ENCODE measurements at regions not wholly inside any gene's neighbourhood (a gene's known extent, or its start where the extent isn't known, plus 50 kb on each side); places are given as distances from the start of the nearest gene placed in this dataset.
A peak's percentile ranks its signal among the peaks of the same experiment; 100 is the strongest.

- Histone ChIP-seq H3K27ac (no peak overlapping the region), H3K27me3 (peaks cover 0 to 61% (median 15%) of the 10 kb centered on the region in 9 donors), H3K9me3 (no peaks in the 10 kb centered on the region), H3K4me1 (peaks cover 0 to 6% (median 0%) of the 10 kb centered on the region in 12 donors), H3K4me3 (no peak overlapping the region), H3K36me3 (no peaks in the 10 kb centered on the region)
- ATAC-seq (no peak), DNase-seq (no peak)
- intact Hi-C loops (cut with DNase I): no loop called here
- 58 to 65% (median 62%) methylated on average over 11 of the region's 11 CpGs for WGBS, 4 donors
- TF ChIP-seq POLR2A (IDR thresholded peaks at IDR 0.05) (no peak), CTCF (IDR thresholded peaks at IDR 0.05) (no peak)
Measured at GRCh38 chr1:36731226-36732014, 248.7 kb upstream of the CSF3R start.

- H3K9me3 ChIP-seq: no peaks in the 10 kb centered on the region
- intact Hi-C loops (cut with DNase I): no loop called here
- WGBS, 4 donors: 79 to 100% (median 87%) methylated on average over 2 of the region's 2 CpGs
- no peak for ATAC-seq
- no peak overlapping the region for H3K27ac ChIP-seq
- no peak for DNase-seq
- H3K27me3 ChIP-seq: peaks cover 0 to 58% (median 10%) of the 10 kb centered on the region in 9 donors
- peaks cover 0 to 6% (median 0%) of the 10 kb centered on the region in 12 donors for H3K4me1 ChIP-seq
- no peak overlapping the region for H3K4me3 ChIP-seq
- no peaks in the 10 kb centered on the region for H3K36me3 ChIP-seq
- TF ChIP-seq POLR2A (IDR thresholded peaks at IDR 0.05) (no peak), CTCF (IDR thresholded peaks at IDR 0.05) (no peak)
Measured at GRCh38 chr1:36730599-36730998, 247.9 kb upstream of the CSF3R start.

GRCh38 chr1:36729716-36730510 is 247.2 kb upstream of the CSF3R start:
- H3K4me3 ChIP-seq: no peak overlapping the region
- peaks cover 0 to 6% (median 0%) of the 10 kb centered on the region in 12 donors for H3K4me1 ChIP-seq
- ATAC-seq: no peak
- no peaks in the 10 kb centered on the region for H3K9me3 ChIP-seq
- intact Hi-C loops (cut with DNase I): no loop called here
- TF ChIP-seq POLR2A (IDR thresholded peaks at IDR 0.05) (no peak), CTCF (IDR thresholded peaks at IDR 0.05) (no peak)
- no peak for DNase-seq
- WGBS, 4 donors: 72 to 77% (median 74%) methylated on average over 7 to 12 of the region's 12 CpGs
- H3K27me3 ChIP-seq: peaks cover 0 to 51% (median 4%) of the 10 kb centered on the region in 9 donors
- no peak overlapping the region for H3K27ac ChIP-seq
- H3K36me3 ChIP-seq: no peaks in the 10 kb centered on the region

- no peaks in the 10 kb centered on the region for H3K36me3 ChIP-seq
- ATAC-seq (peak in 2 of 4 donors; percentile 34 to 46), DNase-seq (no peak)
- H3K27ac ChIP-seq: no peak overlapping the region
- H3K27me3 ChIP-seq: peaks cover 0 to 45% (median 2%) of the 10 kb centered on the region in 9 donors
- TF ChIP-seq POLR2A (IDR thresholded peaks at IDR 0.05): no peak
- TF ChIP-seq CTCF (IDR thresholded peaks at IDR 0.05): no peak
- H3K9me3 ChIP-seq: no peaks in the 10 kb centered on the region
- intact Hi-C loops (cut with DNase I): no loop called here
- WGBS, 4 donors: 44 to 60% (median 48%) methylated on average over 9 of the region's 9 CpGs
- peaks cover 0 to 6% (median 0%) of the 10 kb centered on the region in 12 donors for H3K4me1 ChIP-seq
- H3K4me3 ChIP-seq: no peak overlapping the region
Measured at GRCh38 chr1:36729289-36729688, 246.6 kb upstream of the CSF3R start.

Data from heart left ventricle (tissue), 16 donors.